ENCODE measurements at regions not wholly inside any gene's neighbourhood (a gene's known extent, or its start where the extent isn't known, plus 50 kb on each side); places are given as distances from the start of the nearest gene placed in this dataset.

GRCh38 chr15:95377258-95377852 lies 953.1 kb upstream of the NR2F2 start:
- DNase-seq (ENCODE audit: low read depth), result no peak

- no peak for DNase-seq (ENCODE audit: low read depth)
Measured at GRCh38 chr15:95394186-95395067, 936.1 kb upstream of the NR2F2 start.

GRCh38 chr15:95400428-95400827 lies 930.1 kb upstream of the NR2F2 start:
- no peak for DNase-seq (ENCODE audit: low read depth)

- no peak for DNase-seq (ENCODE audit: low read depth)
Measured at GRCh38 chr15:95401587-95401986, 928.9 kb upstream of the NR2F2 start.

- no peak for DNase-seq (ENCODE audit: low read depth)
Measured at GRCh38 chr15:95405447-95405846, 925.1 kb upstream of the NR2F2 start.

- DNase-seq (ENCODE audit: low read depth), result no peak
Measured at GRCh38 chr15:95407534-95407933, 923.0 kb upstream of the NR2F2 start.

GRCh38 chr15:95409211-95409610 lies 921.3 kb upstream of the NR2F2 start:
- no peak for DNase-seq (ENCODE audit: low read depth)

- no peak for DNase-seq (ENCODE audit: low read depth)
Measured at GRCh38 chr15:95409626-95410310, 920.7 kb upstream of the NR2F2 start.

GRCh38 chr15:95410757-95411156 lies 919.7 kb upstream of the NR2F2 start:
- no peak for DNase-seq (ENCODE audit: low read depth)

- DNase-seq (ENCODE audit: low read depth), result no peak
Measured at GRCh38 chr15:95416576-95416975, 913.9 kb upstream of the NR2F2 start.

GRCh38 chr15:95417761-95418160 lies 912.7 kb upstream of the NR2F2 start:
- no peak for DNase-seq (ENCODE audit: low read depth)

- DNase-seq (ENCODE audit: low read depth), result no peak
Measured at GRCh38 chr15:95422255-95422654, 908.2 kb upstream of the NR2F2 start.

- no peak for DNase-seq (ENCODE audit: low read depth)
Measured at GRCh38 chr15:95425859-95426258, 904.6 kb upstream of the NR2F2 start.

- no peak for DNase-seq (ENCODE audit: low read depth)
Measured at GRCh38 chr15:95429345-95429744, 901.2 kb upstream of the NR2F2 start.

GRCh38 chr15:95431518-95431917 lies 899.0 kb upstream of the NR2F2 start:
- DNase-seq (ENCODE audit: low read depth), result no peak

- DNase-seq (ENCODE audit: low read depth), result no peak
Measured at GRCh38 chr15:95432878-95433405, 897.6 kb upstream of the NR2F2 start.

GRCh38 chr15:95439922-95440376 lies 890.6 kb upstream of the NR2F2 start:
- no peak for DNase-seq (ENCODE audit: low read depth)

- no peak for DNase-seq (ENCODE audit: low read depth)
Measured at GRCh38 chr15:95440712-95441111, 889.8 kb upstream of the NR2F2 start.

GRCh38 chr15:95442107-95442719 lies 888.3 kb upstream of the NR2F2 start:
- DNase-seq (ENCODE audit: low read depth), result no peak

- no peak for DNase-seq (ENCODE audit: low read depth)
Measured at GRCh38 chr15:95444860-95445259, 885.6 kb upstream of the NR2F2 start.

GRCh38 chr15:95446854-95447253 lies 883.6 kb upstream of the NR2F2 start:
- DNase-seq (ENCODE audit: low read depth), result no peak

GRCh38 chr15:95447486-95447885 lies 883.0 kb upstream of the NR2F2 start:
- no peak for DNase-seq (ENCODE audit: low read depth)
